Trophoblast cell (in vitro differentiated cells and primary cell): ENCODE measurements at regions not wholly inside any gene's neighbourhood (a gene's known extent, or its start where the extent isn't known, plus 50 kb on each side); places are given as distances from the start of the nearest gene placed in this dataset.

Experiments
- DNase-seq, 2 donors: peaks; one replicate each; pipeline ENCODE4 v3.0.0-alpha.2; 2016
- H2AFZ ChIP-seq: 2 replicates; pipeline ENCODE4 v1.6.1; 2013; ENCODE audit warnings: low read length, moderate library complexity, mild to moderate bottlenecking; ENCODE audit not compliant: insufficient read depth, poor library complexity
- H2AK5ac ChIP-seq: 2 replicates; pipeline ENCODE4 v1.6.1; 2013; ENCODE audit warnings: mild to moderate bottlenecking, low read length
- H2BK120ac ChIP-seq: 2 replicates; pipeline ENCODE4 v1.6.1; 2013; ENCODE audit warnings: low read length, mild to moderate bottlenecking, moderate library complexity; ENCODE audit not compliant: insufficient read depth, poor library complexity
- H2BK12ac ChIP-seq: 2 replicates; pipeline ENCODE4 v1.6.1; 2013; ENCODE audit warnings: mild to moderate bottlenecking, low read length, moderate library complexity
- H2BK5ac ChIP-seq: 2 replicates; pipeline ENCODE4 v1.6.1; 2013; ENCODE audit warnings: low read length, low read depth, moderate library complexity, mild to moderate bottlenecking; ENCODE audit not compliant: poor library complexity
- H3K14ac ChIP-seq: 2 replicates; pipeline ENCODE4 v1.6.1; 2013; ENCODE audit warnings: mild to moderate bottlenecking, low read length
- H3K18ac ChIP-seq: 2 replicates; pipeline ENCODE4 v1.6.1; 2013; ENCODE audit warnings: mild to moderate bottlenecking, low read length
- H3K23ac ChIP-seq: 2 replicates; pipeline ENCODE4 v1.6.1; 2013; ENCODE audit warnings: low read length
- H3K27ac ChIP-seq: 2 replicates; pipeline ENCODE4 v1.5.1; 2013; ENCODE audit warnings: low read depth, mild to moderate bottlenecking, inconsistent platforms, low read length, moderate library complexity
- H3K27me3 ChIP-seq: 2 replicates; pipeline ENCODE4 v1.6.1; 2013; ENCODE audit warnings: inconsistent platforms, mild to moderate bottlenecking, low read length, moderate library complexity; ENCODE audit not compliant: insufficient read depth
- H3K36me3 ChIP-seq, 2 experiments: 1 replicate in 1 of 2; 2 replicates in 1 of 2; pipeline ENCODE4 v1.6.1; 2013; ENCODE audit warnings: low read length in 2 of 2, mild to moderate bottlenecking in 2 of 2, moderate library complexity in 1 of 2; ENCODE audit not compliant: insufficient read depth in 2 of 2, control insufficient read depth in 1 of 2
- H3K4ac ChIP-seq: 2 replicates; pipeline ENCODE4 v1.6.1; 2013; ENCODE audit warnings: low read depth, mild to moderate bottlenecking, low read length, moderate library complexity
- H3K4me1 ChIP-seq, 2 experiments: 1 replicate in 1 of 2; 2 replicates in 1 of 2; pipeline ENCODE4 v1.6.1; 2013; ENCODE audit warnings: low read length in 2 of 2, mild to moderate bottlenecking in 2 of 2, moderate library complexity in 1 of 2; ENCODE audit not compliant: insufficient read depth in 2 of 2, control insufficient read depth in 1 of 2
- H3K4me2 ChIP-seq: 2 replicates; pipeline ENCODE4 v1.6.1; 2013; ENCODE audit warnings: inconsistent platforms, mild to moderate bottlenecking, low read length, moderate library complexity
- H3K4me3 ChIP-seq: 2 replicates; pipeline ENCODE4 v1.5.1; 2013; ENCODE audit warnings: mild to moderate bottlenecking, low read depth, low read length, inconsistent platforms
- H3K79me1 ChIP-seq: one replicate; pipeline ENCODE4 v1.6.1; 2013; ENCODE audit warnings: low read length
- H3K79me2 ChIP-seq: 2 replicates; pipeline ENCODE4 v1.6.1; 2013; ENCODE audit warnings: low read length, mild to moderate bottlenecking; ENCODE audit not compliant: control insufficient read depth, insufficient read depth, poor library complexity
- H3K9ac ChIP-seq: 2 replicates; pipeline ENCODE4 v1.6.1; 2013; ENCODE audit warnings: mild to moderate bottlenecking, low read length
- H3K9me3 ChIP-seq: 2 replicates; pipeline ENCODE4 v1.6.1; 2013; ENCODE audit warnings: low read depth, mild to moderate bottlenecking, control low read depth, inconsistent platforms, low read length; ENCODE audit not compliant: insufficient read depth
- H4K12ac ChIP-seq: 2 replicates; pipeline ENCODE4 v1.6.1; 2013; ENCODE audit warnings: low read depth, mild to moderate bottlenecking, low read length, moderate library complexity
- H4K8ac ChIP-seq: 2 replicates; pipeline ENCODE4 v1.6.1; 2013; ENCODE audit warnings: low read depth, mild to moderate bottlenecking, low read length, moderate library complexity
- H4K91ac ChIP-seq: one replicate; pipeline ENCODE4 v1.6.1; 2013; ENCODE audit warnings: low read depth, mild to moderate bottlenecking, low read length, moderate library complexity
- WGBS: extraction: QIAGEN DNeasy Blood & Tissue Kit; methylation state at CpG from one replicate; pipeline ENCODE4 v1.1.7; 2013; ENCODE audit warnings: missing lambda C conversion rate; ENCODE audit not compliant: insufficient read length, insufficient coverage; ENCODE audit errors: extremely low coverage; 5-methylcytosine and 5-hydroxymethylcytosine counted together

DNA sequence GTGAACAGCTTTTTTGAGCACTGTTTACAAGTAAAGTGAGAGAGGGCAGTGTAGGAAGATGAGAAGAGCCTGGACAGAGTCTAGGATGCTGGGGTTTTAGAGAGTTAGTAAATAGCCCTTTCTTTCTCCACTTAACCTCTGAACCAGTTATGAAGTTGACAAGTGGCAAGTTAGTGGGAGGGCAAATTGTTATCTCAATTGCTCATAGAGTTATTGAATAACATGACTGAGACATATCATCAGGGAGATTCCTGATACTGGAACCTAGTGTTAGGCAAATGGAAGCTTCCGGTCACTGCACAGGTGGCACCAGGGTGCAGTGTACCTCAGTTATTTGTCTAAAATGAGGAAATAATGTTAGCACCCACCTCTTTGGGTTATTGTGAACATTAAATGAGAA is 57.8 kb upstream of the PTPN5 start:
- Histone ChIP-seq H3K18ac (no peak overlapping the region), H3K27me3 (no peaks in the 10 kb centered on the region), H4K12ac (no peak overlapping the region), H3K27ac (no peak overlapping the region), H3K4me3 (no peak overlapping the region), H3K4me2 (peak overlapping the region; percentile 5), H2BK12ac (no peak overlapping the region), H3K4ac (no peak overlapping the region), H3K23ac (no peak overlapping the region), H4K8ac (no peak overlapping the region), H3K14ac (no peak overlapping the region), H3K79me1 (no peaks in the 10 kb centered on the region), H3K9me3 (no peaks in the 10 kb centered on the region), H3K4me1 (no peaks in the 10 kb centered on the region), H2AFZ (no peak overlapping the region), H2AK5ac (no peak overlapping the region), H3K36me3 (no peaks in the 10 kb centered on the region), H2BK120ac (no peak overlapping the region), H4K91ac (no peak overlapping the region), H2BK5ac (no peak overlapping the region), H3K9ac (no peak overlapping the region), H3K79me2 (no peaks in the 10 kb centered on the region)
- no CpG with 5 or more reads among the region's 1 CpG for WGBS
- DNase-seq, result no peak

DNA sequence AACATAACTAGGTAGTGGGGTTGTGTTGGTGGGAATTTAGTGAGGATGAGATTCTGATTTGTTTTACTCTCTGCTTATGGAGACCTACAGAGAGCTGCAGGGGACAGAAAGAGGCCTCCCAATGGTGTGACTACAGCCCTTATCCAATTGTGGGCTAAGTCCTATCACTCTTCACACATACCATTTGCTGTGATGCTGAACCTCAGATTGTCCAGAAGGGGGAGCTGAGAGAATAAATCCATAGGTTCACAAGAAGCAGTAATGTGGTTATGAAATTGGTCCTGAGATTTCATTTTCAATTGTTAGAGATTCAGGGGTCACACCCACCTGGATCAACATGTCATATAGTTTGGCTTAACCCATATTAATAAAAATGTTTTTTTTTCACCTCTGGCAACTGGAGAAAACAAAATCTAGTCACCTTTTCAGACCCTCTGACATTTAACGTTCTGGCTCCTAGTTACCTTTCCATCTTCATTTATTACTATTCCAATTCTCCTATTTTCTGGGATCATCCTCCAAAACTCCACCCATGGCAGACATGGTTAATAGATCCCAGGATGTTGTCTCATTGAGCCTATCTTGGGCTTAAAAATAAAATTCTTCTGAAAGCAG is 53.3 kb upstream of the PTPN5 start:
- Histone ChIP-seq H3K36me3 (no peaks in the 10 kb centered on the region), H3K14ac (no peak overlapping the region), H2BK12ac (no peak overlapping the region), H4K91ac (no peak overlapping the region), H3K79me1 (no peaks in the 10 kb centered on the region), H3K9ac (no peak overlapping the region), H3K4me2 (no peak overlapping the region), H3K18ac (no peak overlapping the region), H2BK5ac (no peak overlapping the region), H3K79me2 (no peaks in the 10 kb centered on the region), H3K27ac (no peak overlapping the region), H3K27me3 (no peaks in the 10 kb centered on the region), H2AK5ac (no peak overlapping the region), H2AFZ (no peak overlapping the region), H3K4me1 (no peaks in the 10 kb centered on the region), H4K8ac (no peak overlapping the region), H4K12ac (no peak overlapping the region), H2BK120ac (no peak overlapping the region), H3K4ac (no peak overlapping the region), H3K4me3 (no peak overlapping the region), H3K23ac (no peak overlapping the region), H3K9me3 (peaks cover 3% of the 10 kb centered on the region)
- DNase-seq, result peak in 1 of 2 donors; percentile 64
- WGBS, result 100% methylated on average over 1 of the region's 1 CpG
